ENCODE measurements at regions not wholly inside any gene's neighbourhood (a gene's known extent, or its start where the extent isn't known, plus 50 kb on each side); places are given as distances from the start of the nearest gene placed in this dataset.
"Not testable (repeated sequence)": the region's sequence is repeated elsewhere in the genome, so short reads cannot be mapped to it uniquely, and the experiment has no call there.

DNA sequence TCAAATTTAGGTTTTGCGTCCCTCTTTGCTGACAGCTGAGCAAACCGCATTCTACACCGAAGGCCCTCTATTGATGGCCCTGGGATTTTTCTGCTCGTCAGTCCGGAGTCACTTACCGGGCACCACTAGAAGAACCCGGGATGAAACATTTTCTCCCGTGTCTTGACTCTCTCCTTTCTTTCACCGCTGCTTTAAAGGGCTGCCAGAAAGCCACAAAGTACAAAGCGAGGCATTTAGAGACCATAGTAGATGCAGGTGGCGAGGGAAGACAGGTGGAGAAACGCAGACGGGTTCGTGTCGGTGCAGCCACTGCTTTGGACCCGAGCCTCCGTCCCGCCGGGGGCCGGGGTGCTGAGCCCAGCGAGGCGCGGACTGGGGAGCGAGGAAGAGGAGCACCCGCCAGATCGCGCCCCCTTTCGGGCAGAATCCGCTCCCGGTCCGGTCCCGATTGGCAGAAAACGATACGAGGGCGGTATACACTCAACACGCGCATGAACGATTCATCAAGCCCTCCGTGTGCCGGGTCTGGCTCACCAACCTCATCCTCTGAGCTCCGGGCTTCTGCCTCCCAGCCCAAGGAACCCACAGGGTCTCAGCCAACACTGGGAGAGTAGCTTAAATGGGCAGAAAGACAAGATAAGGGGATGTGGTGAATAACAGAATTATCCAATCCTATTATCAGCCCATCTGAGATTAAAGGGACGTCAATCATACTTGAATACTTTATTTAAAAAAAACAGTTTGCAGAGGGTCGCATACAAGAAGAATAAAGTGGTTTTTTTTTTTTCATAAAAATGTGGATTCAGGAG is 84.9 kb downstream of the TRIM27 start:
- no peak for FAIRE-seq
- H3K27ac ChIP-seq (ENCODE audit: low read depth in 1 of 3, low read length in 2 of 3), result peak overlapping the region; percentile 16 to 77 (median 71)
- 0 to 1% (median 1%) methylated on average over 42 to 43 of the region's 43 CpGs for WGBS, 3 donors
- peaks cover 0 to 11% (median 0%) of the 10 kb centered on the region in 3 donors for H3K27me3 ChIP-seq (ENCODE audit: control insufficient read depth in 3 of 3, insufficient read depth in 3 of 3, low read length in 3 of 3)
- DNase-seq, result peak; percentile 66 to 88
- H3K4me3 ChIP-seq (ENCODE audit: low read depth in 1 of 3, low read length in 3 of 3), result peak overlapping the region; percentile 55 to 65 (median 64)
- no peaks in the 10 kb centered on the region for H3K36me3 ChIP-seq (ENCODE audit: control insufficient read depth in 3 of 3, insufficient read depth in 2 of 3, low read depth in 1 of 3, low read length in 3 of 3)
- peaks cover 0 to 4% (median 0%) of the 10 kb centered on the region in 3 donors for H3K4me1 ChIP-seq (ENCODE audit: control insufficient read depth in 3 of 3, insufficient read depth in 2 of 3, low read depth in 1 of 3, low read length in 2 of 3)
- no peaks in the 10 kb centered on the region for H3K9me3 ChIP-seq (ENCODE audit: control insufficient read depth in 2 of 2, insufficient read depth in 1 of 2, low read depth in 1 of 2, low read length in 1 of 2)

DNA sequence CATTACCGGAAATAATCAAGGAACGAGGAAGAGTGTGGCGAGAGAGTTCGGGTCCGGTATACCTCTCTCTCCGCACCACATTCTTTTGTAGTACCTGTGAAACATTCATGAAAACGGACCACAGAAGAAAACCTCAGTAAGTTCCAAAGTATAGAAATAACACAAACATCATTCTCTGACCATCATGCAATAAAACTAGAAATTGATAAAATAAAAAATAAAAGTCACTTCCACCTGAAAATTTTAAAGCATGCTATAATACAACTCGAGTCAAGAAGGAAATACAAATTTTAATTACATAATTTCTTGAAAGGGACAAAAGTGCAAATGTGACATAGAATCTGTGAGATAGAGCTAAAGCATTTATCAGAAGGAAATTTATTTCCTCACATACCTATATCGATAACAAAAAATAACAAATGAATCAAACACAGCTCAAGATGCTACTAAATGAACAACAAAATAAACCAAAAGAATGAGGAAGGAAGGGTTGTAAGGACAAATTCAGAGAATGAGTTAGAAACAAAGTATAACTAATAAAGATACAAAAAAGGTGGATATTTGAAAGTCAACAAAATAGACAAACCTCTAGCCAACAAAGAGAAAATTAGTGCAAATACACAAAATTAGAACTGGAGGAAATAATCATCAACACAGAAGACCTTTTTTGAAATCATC is 84.2 kb downstream of the TRIM27 start:
- Histone ChIP-seq H3K36me3 (ENCODE audit: control insufficient read depth in 3 of 3, insufficient read depth in 2 of 3, low read depth in 1 of 3, low read length in 3 of 3) (no peaks in the 10 kb centered on the region), H3K9me3 (ENCODE audit: control insufficient read depth in 2 of 2, insufficient read depth in 1 of 2, low read depth in 1 of 2, low read length in 1 of 2) (no peaks in the 10 kb centered on the region), H3K4me1 (ENCODE audit: control insufficient read depth in 3 of 3, insufficient read depth in 2 of 3, low read depth in 1 of 3, low read length in 2 of 3) (peaks cover 0 to 4% (median 0%) of the 10 kb centered on the region in 3 donors), H3K27me3 (ENCODE audit: control insufficient read depth in 3 of 3, insufficient read depth in 3 of 3, low read length in 3 of 3) (peaks cover 0 to 3% (median 0%) of the 10 kb centered on the region in 3 donors), H3K27ac (ENCODE audit: low read depth in 1 of 3, low read length in 2 of 3) (no peak overlapping the region), H3K4me3 (ENCODE audit: low read depth in 1 of 3, low read length in 3 of 3) (peak overlapping the region in 2 of 3 donors; percentile 64 to 65)
- DNase-seq (no peak), FAIRE-seq (no peak)
- WGBS, 3 donors, result 11 to 14% (median 11%) methylated on average over 9 of the region's 9 CpGs

DNA sequence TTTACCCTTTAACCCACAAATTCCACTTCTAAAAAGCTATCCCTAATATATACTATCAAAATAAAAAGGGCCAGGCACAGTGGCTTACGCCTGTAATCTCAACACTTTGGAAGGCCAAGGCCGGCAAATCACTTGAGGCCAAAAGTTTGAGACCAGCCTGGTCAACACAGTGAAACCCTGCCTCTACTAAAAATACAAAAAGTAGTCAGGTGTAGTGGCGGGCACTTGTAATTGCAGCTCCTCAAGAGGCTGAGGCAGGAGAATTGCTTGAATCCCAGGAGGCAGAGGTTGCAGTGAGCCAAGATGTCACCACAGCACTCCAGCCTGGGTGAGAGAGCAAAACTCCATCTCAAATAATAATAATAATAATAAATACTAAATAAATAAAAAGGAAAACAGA is 82.5 kb downstream of the TRIM27 start:
- no peaks in the 10 kb centered on the region for H3K36me3 ChIP-seq (ENCODE audit: control insufficient read depth in 3 of 3, insufficient read depth in 2 of 3, low read depth in 1 of 3, low read length in 3 of 3)
- DNase-seq (no peak), FAIRE-seq (no peak)
- H3K27ac ChIP-seq (ENCODE audit: low read depth in 1 of 3, low read length in 2 of 3), result no peak overlapping the region
- H3K4me1 ChIP-seq (ENCODE audit: control insufficient read depth in 3 of 3, insufficient read depth in 2 of 3, low read depth in 1 of 3, low read length in 2 of 3), result peaks cover 0 to 4% (median 0%) of the 10 kb centered on the region in 3 donors
- H3K4me3 ChIP-seq (ENCODE audit: low read depth in 1 of 3, low read length in 3 of 3), result no peak overlapping the region
- WGBS, 3 donors, result 57 to 64% (median 59%) methylated on average over 3 of the region's 3 CpGs
- peaks cover 0 to 2% (median 0%) of the 10 kb centered on the region in 3 donors for H3K27me3 ChIP-seq (ENCODE audit: control insufficient read depth in 3 of 3, insufficient read depth in 3 of 3, low read length in 3 of 3)
- H3K9me3 ChIP-seq (ENCODE audit: control insufficient read depth in 2 of 2, insufficient read depth in 1 of 2, low read depth in 1 of 2, low read length in 1 of 2), result no peaks in the 10 kb centered on the region

DNA sequence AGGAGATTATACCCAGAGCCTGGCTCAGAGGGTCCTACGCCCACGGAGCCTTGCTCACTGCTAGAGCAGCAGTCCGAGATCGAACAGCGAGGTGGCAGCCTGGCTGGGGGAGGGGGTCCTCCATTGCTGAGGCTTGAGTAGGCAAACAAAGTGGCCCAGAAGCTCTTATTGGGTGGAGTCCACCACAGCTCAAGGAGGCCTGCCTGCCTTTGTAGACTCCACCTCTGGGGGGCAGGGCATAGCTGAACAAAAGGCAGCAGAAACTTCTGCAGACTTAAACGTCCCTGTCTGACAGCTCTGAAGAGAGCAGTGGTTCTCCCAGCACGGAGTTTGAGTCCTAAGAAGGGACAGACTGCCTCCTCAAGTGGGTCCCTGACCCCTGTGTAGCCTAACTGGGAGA is 75.0 kb downstream of the TRIM27 start:
- WGBS, 3 donors, result 68 to 71% (median 68%) methylated on average over 7 of the region's 7 CpGs
- H3K9me3 ChIP-seq (ENCODE audit: control insufficient read depth in 2 of 2, insufficient read depth in 1 of 2, low read depth in 1 of 2, low read length in 1 of 2); H3K4me3 ChIP-seq (ENCODE audit: low read depth in 1 of 3, low read length in 3 of 3); H3K27ac ChIP-seq (ENCODE audit: low read depth in 1 of 3, low read length in 2 of 3); DNase-seq; H3K4me1 ChIP-seq (ENCODE audit: control insufficient read depth in 3 of 3, insufficient read depth in 2 of 3, low read depth in 1 of 3, low read length in 2 of 3); H3K27me3 ChIP-seq (ENCODE audit: control insufficient read depth in 3 of 3, insufficient read depth in 3 of 3, low read length in 3 of 3); FAIRE-seq; H3K36me3 ChIP-seq (ENCODE audit: control insufficient read depth in 3 of 3, insufficient read depth in 2 of 3, low read depth in 1 of 3, low read length in 3 of 3): not testable (repeated sequence)
